OCI-LY1 (cell line): ENCODE measurements at regions not wholly inside any gene's neighbourhood (a gene's known extent, or its start where the extent isn't known, plus 50 kb on each side); places are given as distances from the start of the nearest gene placed in this dataset.

Experiments
- CTCF ChIP-seq: fragments of 200-600 bp; sonication (generic), shearing (Covaris generic); IDR thresholded peaks from 2 replicates; pipeline ENCODE4 v1.5.1; 2017; ENCODE audit warnings: mild to moderate bottlenecking, antibody characterized with exemption, low read length, moderate library complexity, mixed read lengths
- EZH2 ChIP-seq: fragments of 200-600 bp; sonication (generic), shearing (Covaris generic); IDR thresholded peaks from 2 replicates; pipeline ENCODE4 v1.8.0; 2017; ENCODE audit warnings: borderline replicate concordance, mixed run types, mild to moderate bottlenecking, antibody characterized with exemption, low read length, moderate library complexity, mixed read lengths

- no peak for TF ChIP-seq CTCF
- no peak for TF ChIP-seq EZH2
Measured at GRCh38 chr5:135115591-135115990, 81.6 kb upstream of the PITX1 start.
